ENCODE measurements at regions not wholly inside any gene's neighbourhood (a gene's known extent, or its start where the extent isn't known, plus 50 kb on each side); places are given as distances from the start of the nearest gene placed in this dataset.

DNA sequence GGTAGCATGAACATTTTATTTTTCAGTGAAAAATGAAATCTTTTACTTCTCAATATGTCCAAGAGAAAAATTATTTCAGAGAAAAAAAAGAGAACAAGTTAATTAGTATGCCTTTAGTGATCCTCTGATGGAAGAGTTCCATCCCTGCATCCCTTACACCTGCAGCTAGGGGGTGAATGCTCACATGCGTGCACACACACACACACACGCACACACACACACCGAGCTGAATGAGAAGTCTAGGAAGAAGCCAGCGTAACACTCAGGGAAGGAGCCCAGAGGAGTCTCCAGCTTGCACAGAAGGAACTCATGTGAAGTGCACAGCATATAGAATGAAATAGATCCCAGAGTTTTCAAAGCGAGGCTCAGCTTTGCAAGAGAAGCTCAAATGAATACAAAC is 510.5 kb downstream of the IRS2 start:
- H3K4me2 ChIP-seq (ENCODE audit: control insufficient read depth, extremely low read depth, insufficient read depth, low read depth, low read length), result no peak overlapping the region
- H3K27ac ChIP-seq (ENCODE audit: control insufficient read depth, insufficient read depth, low read length), result no peak overlapping the region
- H3K79me2 ChIP-seq (ENCODE audit: control insufficient read depth, insufficient read depth, low read length), result peaks cover 12% of the 10 kb centered on the region
- no peaks in the 10 kb centered on the region for H3K27me3 ChIP-seq (ENCODE audit: control insufficient read depth, extremely low read depth, insufficient read depth, low read length)
- H2AFZ ChIP-seq (ENCODE audit: control insufficient read depth, low read length), result no peak overlapping the region
- no peak overlapping the region for H3K4me3 ChIP-seq (ENCODE audit: control insufficient read depth in 2 of 3, extremely low read depth in 1 of 3, insufficient read depth in 2 of 3, low read depth in 1 of 3, low read length in 3 of 3)
- H3K36me3 ChIP-seq (ENCODE audit: control insufficient read depth in 2 of 2, extremely low read depth in 1 of 2, insufficient read depth in 2 of 2, low read length in 2 of 2), result peaks cover 0 to 6% of the 10 kb centered on the region in 2 experiments
- H3K9ac ChIP-seq (ENCODE audit: control insufficient read depth, extremely low read depth, insufficient read depth, low read length), result no peak overlapping the region
- H3K9me1 ChIP-seq (ENCODE audit: control insufficient read depth, extremely low read depth, insufficient read depth, low read length), result no peaks in the 10 kb centered on the region
- dilution Hi-C loops (cut with MboI; ENCODE audit: extremely low pct_ligation_motif_present, low sequenced_read_pairs), result no loop called here
- TF ChIP-seq, protein P1, sequence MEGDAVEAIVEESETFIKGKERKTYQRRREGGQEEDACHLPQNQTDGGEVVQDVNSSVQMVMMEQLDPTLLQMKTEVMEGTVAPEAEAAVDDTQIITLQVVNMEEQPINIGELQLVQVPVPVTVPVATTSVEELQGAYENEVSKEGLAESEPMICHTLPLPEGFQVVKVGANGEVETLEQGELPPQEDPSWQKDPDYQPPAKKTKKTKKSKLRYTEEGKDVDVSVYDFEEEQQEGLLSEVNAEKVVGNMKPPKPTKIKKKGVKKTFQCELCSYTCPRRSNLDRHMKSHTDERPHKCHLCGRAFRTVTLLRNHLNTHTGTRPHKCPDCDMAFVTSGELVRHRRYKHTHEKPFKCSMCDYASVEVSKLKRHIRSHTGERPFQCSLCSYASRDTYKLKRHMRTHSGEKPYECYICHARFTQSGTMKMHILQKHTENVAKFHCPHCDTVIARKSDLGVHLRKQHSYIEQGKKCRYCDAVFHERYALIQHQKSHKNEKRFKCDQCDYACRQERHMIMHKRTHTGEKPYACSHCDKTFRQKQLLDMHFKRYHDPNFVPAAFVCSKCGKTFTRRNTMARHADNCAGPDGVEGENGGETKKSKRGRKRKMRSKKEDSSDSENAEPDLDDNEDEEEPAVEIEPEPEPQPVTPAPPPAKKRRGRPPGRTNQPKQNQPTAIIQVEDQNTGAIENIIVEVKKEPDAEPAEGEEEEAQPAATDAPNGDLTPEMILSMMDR (optimal IDR thresholded peaks at IDR 0.05 in 1 of 3, IDR thresholded peaks at IDR 0.05 in 1 of 3, conservative IDR thresholded peaks at IDR 0.05 in 1 of 3; ENCODE audit: extremely low read depth in 1 of 3, insufficient read depth in 2 of 3, low read length in 3 of 3), result peak; percentile 44 to 61 (median 49)
- TF ChIP-seq EZH2 (IDR thresholded peaks at IDR 0.05; ENCODE audit: low read length), result no peak
- H3K4me1 ChIP-seq (ENCODE audit: control insufficient read depth, extremely low read depth, insufficient read depth, low read length), result peaks cover 25% of the 10 kb centered on the region
- no peaks in the 10 kb centered on the region for H4K20me1 ChIP-seq (ENCODE audit: control insufficient read depth, extremely low read depth, insufficient read depth, low read length)
- FAIRE-seq, result no peak
- DNase-seq (ENCODE audit: low read depth, low spot score), result no peak
- no peaks in the 10 kb centered on the region for H3K9me3 ChIP-seq (ENCODE audit: control insufficient read depth, low read depth, low read length)

DNA sequence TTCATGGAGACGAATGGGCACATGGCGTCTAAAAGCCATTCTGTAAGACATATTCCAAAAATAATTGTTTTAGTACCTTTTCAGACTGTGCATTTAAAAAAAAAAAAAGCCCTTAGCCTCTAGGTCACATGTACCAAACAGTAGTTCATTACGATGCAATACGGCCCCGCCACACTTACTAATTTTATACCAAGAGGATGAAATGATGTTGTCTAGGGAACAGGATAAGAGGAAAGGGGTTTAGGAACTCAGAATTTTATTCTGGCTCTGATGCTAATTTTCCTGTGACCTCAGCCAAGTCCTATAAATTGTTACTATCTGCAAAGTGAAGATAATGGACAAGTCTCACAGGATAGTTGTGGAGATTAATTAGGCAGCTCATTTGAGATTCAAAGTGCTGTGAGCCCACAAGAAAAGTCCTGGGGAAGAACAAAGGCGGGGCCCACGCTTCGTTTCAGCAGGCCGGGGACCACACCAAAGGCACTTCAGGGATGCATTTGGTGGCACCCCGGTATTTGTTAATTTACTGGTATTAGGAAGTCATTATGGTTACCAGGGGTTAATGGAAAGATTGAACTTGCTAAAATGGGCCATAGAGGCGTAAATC is 511.1 kb downstream of the IRS2 start:
- dilution Hi-C loops (cut with MboI; ENCODE audit: extremely low pct_ligation_motif_present, low sequenced_read_pairs), result no loop called here
- no peak for FAIRE-seq
- no peak overlapping the region for H3K4me3 ChIP-seq (ENCODE audit: control insufficient read depth in 2 of 3, extremely low read depth in 1 of 3, insufficient read depth in 2 of 3, low read depth in 1 of 3, low read length in 3 of 3)
- no peaks in the 10 kb centered on the region for H3K9me3 ChIP-seq (ENCODE audit: control insufficient read depth, low read depth, low read length)
- H3K79me2 ChIP-seq (ENCODE audit: control insufficient read depth, insufficient read depth, low read length), result peaks cover 12% of the 10 kb centered on the region
- no peak overlapping the region for H2AFZ ChIP-seq (ENCODE audit: control insufficient read depth, low read length)
- no peak overlapping the region for H3K27ac ChIP-seq (ENCODE audit: control insufficient read depth, insufficient read depth, low read length)
- H3K36me3 ChIP-seq (ENCODE audit: control insufficient read depth in 2 of 2, extremely low read depth in 1 of 2, insufficient read depth in 2 of 2, low read length in 2 of 2), result peaks cover 0 to 6% of the 10 kb centered on the region in 2 experiments
- no peak overlapping the region for H3K9ac ChIP-seq (ENCODE audit: control insufficient read depth, extremely low read depth, insufficient read depth, low read length)
- no peak overlapping the region for H3K4me2 ChIP-seq (ENCODE audit: control insufficient read depth, extremely low read depth, insufficient read depth, low read depth, low read length)
- TF ChIP-seq EZH2 (IDR thresholded peaks at IDR 0.05; ENCODE audit: low read length), result no peak
- TF ChIP-seq, protein P1 (optimal IDR thresholded peaks at IDR 0.05 in 1 of 3, IDR thresholded peaks at IDR 0.05 in 1 of 3, conservative IDR thresholded peaks at IDR 0.05 in 1 of 3; ENCODE audit: extremely low read depth in 1 of 3, insufficient read depth in 2 of 3, low read length in 3 of 3), result no peak
- no peaks in the 10 kb centered on the region for H4K20me1 ChIP-seq (ENCODE audit: control insufficient read depth, extremely low read depth, insufficient read depth, low read length)
- no peak for DNase-seq (ENCODE audit: low read depth, low spot score)
- no peaks in the 10 kb centered on the region for H3K27me3 ChIP-seq (ENCODE audit: control insufficient read depth, extremely low read depth, insufficient read depth, low read length)
- H3K9me1 ChIP-seq (ENCODE audit: control insufficient read depth, extremely low read depth, insufficient read depth, low read length), result no peaks in the 10 kb centered on the region
- H3K4me1 ChIP-seq (ENCODE audit: control insufficient read depth, extremely low read depth, insufficient read depth, low read length), result peaks cover 25% of the 10 kb centered on the region
